ENCODE measurements at regions not wholly inside any gene's neighbourhood (a gene's known extent, or its start where the extent isn't known, plus 50 kb on each side); places are given as distances from the start of the nearest gene placed in this dataset.

- no peaks in the 10 kb centered on the region for H3K4me1 ChIP-seq
- no peaks in the 10 kb centered on the region for H3K9me3 ChIP-seq
- intact Hi-C loops (cut with DNase I; ENCODE audit: low total_unique reads), result no loop called here
- peaks cover 0 to 3% (median 0%) of the 10 kb centered on the region in 7 donors for H3K27me3 ChIP-seq (replicated peaks in 1 of 7)
- no peak for DNase-seq
- 77 to 83% (median 78%) methylated on average over 6 of the region's 6 CpGs for WGBS, 5 donors
- TF ChIP-seq POLR2AphosphoS5 (IDR thresholded peaks at IDR 0.05) (no peak), POLR2A (IDR thresholded peaks at IDR 0.05) (no peak), CTCF (IDR thresholded peaks at IDR 0.05 in 8 of 11, conservative IDR thresholded peaks at IDR 0.05 in 3 of 11) (no peak)
- no peak overlapping the region for H3K4me3 ChIP-seq
- H3K36me3 ChIP-seq, result no peaks in the 10 kb centered on the region
- no peak overlapping the region for H3K27ac ChIP-seq
These were observed 101.1 kb upstream of the CDYL start for GRCh38 chr6:4675121-4675520.

GRCh38 chr6:4673861-4674260 is 102.3 kb upstream of the CDYL start:
- Histone ChIP-seq H3K4me3 (no peak overlapping the region), H3K9me3 (no peaks in the 10 kb centered on the region), H3K27ac (no peak overlapping the region), H3K27me3 (replicated peaks in 1 of 7) (peaks cover 0 to 3% (median 0%) of the 10 kb centered on the region in 7 donors), H3K4me1 (no peaks in the 10 kb centered on the region), H3K36me3 (no peaks in the 10 kb centered on the region)
- TF ChIP-seq POLR2A (IDR thresholded peaks at IDR 0.05) (no peak), POLR2AphosphoS5 (IDR thresholded peaks at IDR 0.05) (no peak), CTCF (IDR thresholded peaks at IDR 0.05 in 8 of 11, conservative IDR thresholded peaks at IDR 0.05 in 3 of 11) (no peak)
- intact Hi-C loops (cut with DNase I; ENCODE audit: low total_unique reads), result no loop called here
- WGBS, 5 donors, result 67 to 90% (median 78%) methylated on average over 3 of the region's 3 CpGs
- DNase-seq, result no peak

GRCh38 chr6:4672772-4673171 is 103.4 kb upstream of the CDYL start:
- TF ChIP-seq POLR2A (IDR thresholded peaks at IDR 0.05) (no peak), CTCF (IDR thresholded peaks at IDR 0.05 in 8 of 11, conservative IDR thresholded peaks at IDR 0.05 in 3 of 11) (no peak), POLR2AphosphoS5 (IDR thresholded peaks at IDR 0.05) (no peak)
- peak overlapping the region in 1 of 8 donors; percentile 1 for H3K27ac ChIP-seq

GRCh38 chr6:4671587-4672115 is 104.6 kb upstream of the CDYL start:
- Histone ChIP-seq H3K27ac (no peak overlapping the region), H3K36me3 (no peaks in the 10 kb centered on the region), H3K4me1 (no peaks in the 10 kb centered on the region), H3K4me3 (no peak overlapping the region), H3K9me3 (no peaks in the 10 kb centered on the region), H3K27me3 (replicated peaks in 1 of 7) (peaks cover 0 to 3% (median 0%) of the 10 kb centered on the region in 7 donors)
- 89 to 93% (median 91%) methylated on average over 5 to 13 of the region's 13 CpGs for WGBS, 5 donors
- no peak for DNase-seq
- no peak for TF ChIP-seq POLR2AphosphoS5 (IDR thresholded peaks at IDR 0.05)
- intact Hi-C loops (cut with DNase I; ENCODE audit: low total_unique reads), result no loop called here

More at GRCh38 chr6:4672772-4673171, 103.4 kb upstream of the CDYL start:
- WGBS, 5 donors, result 62 to 79% (median 70%) methylated on average over 3 of the region's 3 CpGs
- Histone ChIP-seq H3K4me3 (no peak overlapping the region), H3K9me3 (no peaks in the 10 kb centered on the region), H3K36me3 (no peaks in the 10 kb centered on the region), H3K27me3 (replicated peaks in 1 of 7) (peaks cover 0 to 3% (median 0%) of the 10 kb centered on the region in 7 donors), H3K4me1 (no peaks in the 10 kb centered on the region)
- intact Hi-C loops (cut with DNase I; ENCODE audit: low total_unique reads), result no loop called here
- DNase-seq, result no peak

All from spleen (tissue), 11 donors.